Hepatocyte (in vitro differentiated cells): ENCODE measurements at regions not wholly inside any gene's neighbourhood (a gene's known extent, or its start where the extent isn't known, plus 50 kb on each side); places are given as distances from the start of the nearest gene placed in this dataset.
A peak's percentile ranks its signal among the peaks of the same experiment; 100 is the strongest.

Experiments
- DNase-seq: peaks from one replicate; pipeline ENCODE4 v3.0.0-alpha.2; 2016; ENCODE audit warnings: low spot score
- H2AFZ ChIP-seq: fragments of 200-600 bp; sonication (generic); 2 replicates; pipeline ENCODE4 v1.6.0; 2016; ENCODE audit warnings: antibody characterized with exemption, mild to moderate bottlenecking
- H3K27ac ChIP-seq: fragments of 200-600 bp; sonication (generic); 2 replicates; pipeline ENCODE4 v1.5.1; 2016; ENCODE audit warnings: mild to moderate bottlenecking
- H3K27me3 ChIP-seq: fragments of 200-600 bp; sonication (generic); 2 replicates; pipeline ENCODE4 v1.6.1; 2016
- H3K36me3 ChIP-seq: fragments of 200-600 bp; sonication (generic); replicated peaks from 2 replicates; pipeline ENCODE4 v1.5.1; 2016; ENCODE audit warnings: low read depth; ENCODE audit not compliant: insufficient read depth
- H3K4me1 ChIP-seq: fragments of 200-600 bp; sonication (generic); 2 replicates; pipeline ENCODE4 v1.5.1; 2016; ENCODE audit warnings: mild to moderate bottlenecking, moderate library complexity; ENCODE audit not compliant: insufficient read depth
- H3K4me2 ChIP-seq: fragments of 200-600 bp; sonication (generic); 2 replicates; pipeline ENCODE4 v1.6.0; 2016
- H3K4me3 ChIP-seq: fragments of 200-600 bp; sonication (generic); 2 replicates; pipeline ENCODE4 v1.5.1; 2016; ENCODE audit warnings: mild to moderate bottlenecking
- H3K79me2 ChIP-seq: fragments of 200-600 bp; sonication (generic); 2 replicates; pipeline ENCODE4 v1.6.0; 2017; ENCODE audit warnings: mild to moderate bottlenecking
- H3K9me2 ChIP-seq: fragments of 200-600 bp; sonication (generic); replicated peaks from 2 replicates; pipeline ENCODE4 v1.6.0; 2017; ENCODE audit warnings: mild to moderate bottlenecking; ENCODE audit not compliant: insufficient read depth
- H3K9me3 ChIP-seq: fragments of 200-600 bp; sonication (generic); 2 replicates; pipeline ENCODE4 v1.5.1; 2016; ENCODE audit warnings: low read depth, mild to moderate bottlenecking
- H4K20me1 ChIP-seq: fragments of 200-600 bp; sonication (generic); 2 replicates; pipeline ENCODE4 v1.6.0; 2016; ENCODE audit warnings: mild to moderate bottlenecking; ENCODE audit not compliant: insufficient read depth, poor library complexity, severe bottlenecking
- EZH2 ChIP-seq: fragments of 200-600 bp; sonication (generic); IDR thresholded peaks from 2 replicates; pipeline ENCODE4 v1.6.1; 2016; ENCODE audit warnings: antibody characterized with exemption, mild to moderate bottlenecking, borderline replicate concordance
- EZH2phosphoT487 ChIP-seq: fragments of 200-600 bp; sonication (generic); IDR thresholded peaks from one replicate; pipeline ENCODE4 v1.6.1; 2018; ENCODE audit warnings: antibody characterized with exemption, mild to moderate bottlenecking, low read depth, moderate library complexity; ENCODE audit not compliant: unreplicated experiment, severe bottlenecking
- WGBS: methylation state at CpG from one replicate; pipeline ENCODE4 v1.1.6; 2016; ENCODE audit warnings: low lambda C conversion rate; ENCODE audit errors: missing lambda C conversion rate; 5-methylcytosine and 5-hydroxymethylcytosine counted together
- TF ChIP-seq, protein P1 (sequence below): fragments of 200-600 bp; sonication (generic); IDR thresholded peaks from 2 replicates; pipeline ENCODE4 v1.5.1; 2016; ENCODE audit warnings: antibody characterized with exemption, mild to moderate bottlenecking; ENCODE audit not compliant: poor library complexity

DNA sequence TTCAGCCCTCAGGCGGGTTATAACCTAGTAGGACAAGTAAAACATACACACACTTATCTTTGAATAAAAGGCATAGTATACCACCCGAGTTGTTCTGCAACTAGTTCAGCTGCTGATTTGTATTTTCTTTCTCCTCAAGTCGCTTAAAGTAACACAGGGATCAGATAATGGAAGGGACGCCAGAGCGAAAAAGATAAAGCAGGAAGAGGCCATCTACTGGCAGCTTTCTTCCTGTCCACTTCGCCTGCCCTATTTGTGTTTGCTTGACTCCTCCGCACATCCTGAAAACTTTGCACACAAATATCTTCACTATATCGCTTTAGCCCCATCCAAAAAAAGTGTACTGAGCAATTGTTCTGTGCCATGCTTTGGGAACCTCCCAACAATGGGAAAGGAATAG, 238.0 kb upstream of the SOX21 start:
- DNase-seq = peak; percentile 36
- WGBS = 36% methylated on average over 8 of the region's 8 CpGs

DNA sequence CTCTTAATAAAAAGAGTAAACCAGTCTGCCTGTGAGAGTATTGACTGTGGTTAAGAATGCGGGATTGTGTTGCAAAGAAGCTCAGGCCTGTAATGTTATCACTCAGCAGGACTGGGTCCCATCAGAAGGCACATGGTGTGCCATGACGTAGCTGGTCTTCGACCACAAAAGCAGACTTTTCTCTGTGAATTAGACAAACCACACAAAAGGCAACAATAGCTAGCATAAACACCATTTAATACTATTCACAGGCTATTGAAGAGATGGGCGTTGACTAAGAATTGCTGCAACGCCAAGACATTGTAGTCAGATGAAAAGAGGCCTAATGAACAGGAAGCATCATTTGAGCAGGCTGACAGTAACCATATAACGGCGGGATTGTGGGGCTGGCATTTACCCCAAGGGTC, 235.6 kb upstream of the SOX21 start:
- Histone ChIP-seq H3K9me2 (no peaks in the 10 kb centered on the region), H3K4me3 (no peak overlapping the region), H3K27ac (no peak overlapping the region), H3K4me2 (no peak overlapping the region), H3K4me1 (no peaks in the 10 kb centered on the region), H3K79me2 (no peaks in the 10 kb centered on the region), H3K9me3 (no peaks in the 10 kb centered on the region), H2AFZ (no peak overlapping the region), H4K20me1 (no peaks in the 10 kb centered on the region), H3K27me3 (no peaks in the 10 kb centered on the region), H3K36me3 (no peaks in the 10 kb centered on the region)
- WGBS = 53% methylated on average over 7 of the region's 7 CpGs
- DNase-seq = no peak
- no peak for TF ChIP-seq EZH2

More for the DNA sequence above, 238.0 kb upstream of the SOX21 start:
- Histone ChIP-seq H3K4me3 (no peak overlapping the region), H3K4me2 (peak overlapping the region; percentile 63), H3K4me1 (no peaks in the 10 kb centered on the region), H2AFZ (peak overlapping the region; percentile 49), H4K20me1 (no peaks in the 10 kb centered on the region), H3K9me2 (no peaks in the 10 kb centered on the region), H3K36me3 (no peaks in the 10 kb centered on the region), H3K27me3 (no peaks in the 10 kb centered on the region), H3K27ac (no peak overlapping the region), H3K9me3 (no peaks in the 10 kb centered on the region), H3K79me2 (no peaks in the 10 kb centered on the region)
- TF ChIP-seq, protein P1, sequence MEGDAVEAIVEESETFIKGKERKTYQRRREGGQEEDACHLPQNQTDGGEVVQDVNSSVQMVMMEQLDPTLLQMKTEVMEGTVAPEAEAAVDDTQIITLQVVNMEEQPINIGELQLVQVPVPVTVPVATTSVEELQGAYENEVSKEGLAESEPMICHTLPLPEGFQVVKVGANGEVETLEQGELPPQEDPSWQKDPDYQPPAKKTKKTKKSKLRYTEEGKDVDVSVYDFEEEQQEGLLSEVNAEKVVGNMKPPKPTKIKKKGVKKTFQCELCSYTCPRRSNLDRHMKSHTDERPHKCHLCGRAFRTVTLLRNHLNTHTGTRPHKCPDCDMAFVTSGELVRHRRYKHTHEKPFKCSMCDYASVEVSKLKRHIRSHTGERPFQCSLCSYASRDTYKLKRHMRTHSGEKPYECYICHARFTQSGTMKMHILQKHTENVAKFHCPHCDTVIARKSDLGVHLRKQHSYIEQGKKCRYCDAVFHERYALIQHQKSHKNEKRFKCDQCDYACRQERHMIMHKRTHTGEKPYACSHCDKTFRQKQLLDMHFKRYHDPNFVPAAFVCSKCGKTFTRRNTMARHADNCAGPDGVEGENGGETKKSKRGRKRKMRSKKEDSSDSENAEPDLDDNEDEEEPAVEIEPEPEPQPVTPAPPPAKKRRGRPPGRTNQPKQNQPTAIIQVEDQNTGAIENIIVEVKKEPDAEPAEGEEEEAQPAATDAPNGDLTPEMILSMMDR = peak; percentile 56
- TF ChIP-seq EZH2 (no peak), EZH2phosphoT487 (no peak)

DNA sequence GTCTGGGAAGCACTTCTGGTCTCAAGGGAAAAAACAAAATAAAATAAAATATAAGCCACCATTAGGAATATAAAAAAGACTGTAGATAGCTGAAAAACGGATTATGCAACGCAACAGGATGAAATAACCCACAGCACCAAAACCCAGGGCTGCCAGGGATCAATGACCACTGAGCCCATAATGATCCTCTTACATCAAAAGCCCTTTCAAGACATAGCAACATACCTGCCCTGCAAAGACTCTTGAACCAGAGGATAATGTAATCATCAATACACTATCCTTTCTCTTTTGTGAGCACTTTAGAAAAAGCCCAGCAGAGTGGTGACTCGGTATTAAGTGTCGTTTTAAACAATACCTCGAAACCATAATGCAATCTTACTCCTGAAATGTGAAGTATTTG, 235.0 kb upstream of the SOX21 start:
- Histone ChIP-seq H3K4me2 (no peak overlapping the region), H3K9me2 (no peaks in the 10 kb centered on the region), H2AFZ (no peak overlapping the region), H3K4me1 (no peaks in the 10 kb centered on the region), H3K27ac (no peak overlapping the region), H3K79me2 (no peaks in the 10 kb centered on the region), H3K36me3 (no peaks in the 10 kb centered on the region), H4K20me1 (no peaks in the 10 kb centered on the region), H3K9me3 (no peaks in the 10 kb centered on the region), H3K4me3 (no peak overlapping the region), H3K27me3 (no peaks in the 10 kb centered on the region)
- WGBS = 44% methylated on average over 5 of the region's 5 CpGs
- DNase-seq = no peak
- TF ChIP-seq EZH2 (no peak), EZH2phosphoT487 (no peak)
- TF ChIP-seq, protein P1 = no peak

DNA sequence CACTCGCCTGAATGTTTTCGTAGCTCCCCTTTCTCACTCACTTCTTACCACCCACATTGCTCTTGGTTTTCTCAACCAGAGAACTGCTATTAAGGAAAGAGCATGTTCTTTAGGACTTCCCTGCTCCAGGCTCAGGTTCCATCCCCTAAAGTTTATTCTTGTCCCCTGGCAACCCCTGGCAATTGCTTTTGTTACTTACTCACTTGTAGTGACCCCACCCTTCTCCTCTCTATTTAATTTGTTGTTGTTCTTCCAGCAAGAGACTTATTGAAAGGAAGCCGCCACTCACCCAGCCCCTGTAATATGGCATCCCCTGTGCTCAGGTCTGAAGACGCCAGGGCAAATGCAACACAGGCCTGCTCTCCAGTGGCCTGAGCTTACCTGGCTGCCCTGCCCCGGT, 233.7 kb upstream of the SOX21 start:
- Histone ChIP-seq H4K20me1 (no peaks in the 10 kb centered on the region), H3K36me3 (no peaks in the 10 kb centered on the region), H3K79me2 (no peaks in the 10 kb centered on the region), H3K4me1 (no peaks in the 10 kb centered on the region), H3K27ac (no peak overlapping the region), H3K4me2 (no peak overlapping the region), H3K9me2 (no peaks in the 10 kb centered on the region), H2AFZ (no peak overlapping the region), H3K4me3 (no peak overlapping the region), H3K9me3 (no peaks in the 10 kb centered on the region), H3K27me3 (no peaks in the 10 kb centered on the region)
- WGBS = 94% methylated on average over 5 of the region's 5 CpGs
- no peak for DNase-seq
- TF ChIP-seq EZH2phosphoT487 = no peak
- TF ChIP-seq EZH2 = no peak
- TF ChIP-seq, protein P1 = no peak
